GM12891 (cell line): ENCODE measurements at regions not wholly inside any gene's neighbourhood (a gene's known extent, or its start where the extent isn't known, plus 50 kb on each side); places are given as distances from the start of the nearest gene placed in this dataset.

ENCODE experiments used
- PAX5 ChIP-seq: IDR thresholded peaks from 2 replicates; pipeline ENCODE4 v1.6.1; 2011; ENCODE audit warnings: low read length, moderate library complexity, mild to moderate bottlenecking; ENCODE audit not compliant: insufficient read depth, severe bottlenecking
- POLR2A ChIP-seq: IDR thresholded peaks from 2 replicates; pipeline ENCODE4 v1.6.1; 2011; ENCODE audit warnings: low read depth, low read length, control low read depth
- POLR2AphosphoS5 ChIP-seq: IDR thresholded peaks from 2 replicates; pipeline ENCODE4 v1.6.1; 2011; ENCODE audit warnings: low read depth, low read length, control low read depth
- TAF1 ChIP-seq: IDR thresholded peaks from 2 replicates; pipeline ENCODE4 v1.6.1; 2011; ENCODE audit warnings: low read depth, low read length, control low read depth

DNA sequence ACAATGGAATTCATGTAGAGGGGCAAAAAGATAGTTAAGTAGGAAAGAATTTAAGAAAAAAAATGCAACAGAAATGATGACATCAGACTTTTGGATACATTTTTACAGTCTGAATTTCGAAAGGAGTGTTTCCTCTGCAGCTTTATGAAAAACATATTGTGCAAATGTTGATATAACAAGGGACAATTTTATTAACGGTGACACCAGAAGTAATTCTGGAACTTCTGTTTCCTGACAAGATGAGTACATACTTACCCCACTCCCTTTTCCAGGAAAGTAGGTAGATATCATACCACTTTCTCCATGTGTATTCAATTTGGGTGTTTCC, 369.6 kb downstream of the FBXO15 start:
- TF ChIP-seq PAX5 (no peak), POLR2A (no peak), POLR2AphosphoS5 (no peak), TAF1 (no peak)
